NCI-H1105 (cell line): ENCODE measurements at regions not wholly inside any gene's neighbourhood (a gene's known extent, or its start where the extent isn't known, plus 50 kb on each side); places are given as distances from the start of the nearest gene placed in this dataset.

ENCODE experiments used
- DNase-seq: peaks from one replicate; lab custom pipeline; 2025; lab: John Stamatoyannopoulos, UW

- no peak for DNase-seq
These were observed 712.8 kb downstream of the CDH8 start for GRCh38 chr16:61323456-61323855.

- no peak for DNase-seq
These were observed 715.4 kb downstream of the CDH8 start for GRCh38 chr16:61320791-61321190.

GRCh38 chr16:61313931-61314330 is 722.3 kb downstream of the CDH8 start:
- no peak for DNase-seq

GRCh38 chr16:61309386-61309785 is 726.9 kb downstream of the CDH8 start:
- no peak for DNase-seq

DNA sequence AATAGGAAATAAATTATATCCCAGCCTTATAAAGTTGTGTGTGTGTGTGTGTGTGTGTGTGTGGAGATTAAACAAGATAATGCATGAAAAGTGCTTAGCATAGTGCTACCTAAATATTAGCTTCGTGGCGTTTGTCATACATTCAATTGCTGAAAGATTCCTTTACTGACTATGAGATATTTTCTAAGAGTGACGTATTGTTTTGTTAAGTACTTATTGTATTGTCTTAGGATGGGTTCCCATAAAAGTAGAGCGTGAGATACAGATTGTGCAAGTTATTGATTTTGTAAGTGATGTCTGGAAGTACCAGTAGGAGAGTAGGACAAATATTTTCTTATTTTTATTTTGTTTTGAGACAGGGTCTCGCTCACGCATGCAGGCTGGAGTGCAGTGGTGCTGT is 730.0 kb downstream of the CDH8 start:
- no peak for DNase-seq

DNA sequence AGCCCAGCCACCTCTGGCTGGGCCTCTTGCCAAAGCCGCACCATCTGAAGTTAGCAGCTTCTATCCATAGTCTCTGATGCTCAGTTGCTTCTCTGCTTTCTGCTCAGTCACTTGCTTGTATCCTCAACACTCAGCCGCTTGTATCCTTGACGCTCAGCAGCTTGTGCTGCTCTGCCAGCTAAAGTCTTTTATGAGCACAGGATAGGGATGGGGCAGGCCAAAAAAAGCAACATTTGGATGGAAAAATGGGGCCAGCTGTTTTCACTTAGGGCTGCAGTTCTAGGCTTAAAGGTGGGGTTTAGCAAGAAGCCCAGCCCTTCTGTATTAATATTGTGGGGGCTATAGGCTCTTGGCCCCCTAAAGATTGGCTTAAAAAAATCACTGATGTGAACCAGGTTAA is 739.4 kb downstream of the CDH8 start:
- no peak for DNase-seq

- DNase-seq, result no peak
These were observed 739.9 kb downstream of the CDH8 start for GRCh38 chr16:61296305-61296704.

DNA sequence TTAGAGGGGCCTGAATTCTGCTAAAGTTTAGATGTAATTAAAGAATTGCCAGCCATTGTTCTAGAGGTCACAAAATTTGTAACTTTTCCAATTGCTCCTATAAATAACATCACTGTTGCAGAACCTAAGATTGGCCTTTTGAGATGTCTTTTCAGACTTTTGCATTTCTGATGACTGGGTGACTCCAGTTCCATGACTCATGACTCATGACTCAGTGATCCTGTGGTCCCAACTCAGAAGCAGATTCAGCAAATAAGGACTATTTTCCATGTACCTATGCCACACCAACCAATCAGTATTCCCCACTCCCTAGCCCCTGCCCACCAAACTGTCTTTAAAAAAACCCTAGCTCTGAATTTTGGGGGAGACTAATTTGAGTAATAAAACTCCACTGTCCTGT is 740.9 kb downstream of the CDH8 start:
- no peak for DNase-seq

GRCh38 chr16:61289141-61289540 is 747.1 kb downstream of the CDH8 start:
- DNase-seq, result no peak

- DNase-seq, result no peak
These were observed 758.4 kb downstream of the CDH8 start for GRCh38 chr16:61277849-61278248.

DNA sequence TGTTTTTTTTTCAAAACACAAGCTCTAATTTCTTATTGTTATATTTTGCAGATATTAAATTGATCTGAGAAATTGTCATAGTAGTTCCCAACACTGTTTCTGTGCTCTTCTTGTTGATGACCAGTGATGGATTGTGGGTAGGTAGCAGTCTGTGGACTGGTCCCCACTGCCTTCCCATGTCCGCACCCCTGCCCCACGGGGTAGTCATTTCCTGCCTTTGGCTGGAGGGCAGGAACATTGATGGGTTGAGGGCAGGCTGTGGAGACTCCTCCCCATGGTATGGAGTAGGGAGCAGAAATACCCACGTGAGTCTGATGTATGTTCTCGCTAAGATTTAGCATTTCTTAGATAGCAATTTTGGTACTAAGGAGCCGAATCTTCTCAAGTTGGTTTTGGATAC is 762.0 kb downstream of the CDH8 start:
- no peak for DNase-seq

- DNase-seq, result no peak
These were observed 765.5 kb downstream of the CDH8 start for GRCh38 chr16:61270726-61271125.

DNA sequence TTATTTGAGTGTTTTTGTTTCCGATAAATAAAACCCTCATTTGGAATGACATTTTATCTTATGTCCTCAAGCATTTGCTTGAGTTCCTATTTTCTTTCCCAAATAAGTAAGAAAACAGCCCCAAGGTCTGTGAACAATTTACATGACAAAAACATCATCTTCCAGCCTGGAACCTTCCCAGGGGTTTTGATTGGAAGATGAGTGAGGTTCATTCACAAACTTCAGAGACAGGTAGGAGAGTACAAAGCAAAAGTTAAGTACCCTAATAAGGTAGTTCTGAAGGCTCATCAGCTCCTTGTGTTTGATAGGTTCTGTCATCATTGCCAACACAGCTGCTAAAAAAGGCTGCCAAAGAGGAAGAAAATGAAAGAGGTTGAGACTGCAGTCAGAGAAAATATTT is 772.8 kb downstream of the CDH8 start:
- DNase-seq, result no peak

- no peak for DNase-seq
These were observed 774.9 kb downstream of the CDH8 start for GRCh38 chr16:61261315-61261714.

DNA sequence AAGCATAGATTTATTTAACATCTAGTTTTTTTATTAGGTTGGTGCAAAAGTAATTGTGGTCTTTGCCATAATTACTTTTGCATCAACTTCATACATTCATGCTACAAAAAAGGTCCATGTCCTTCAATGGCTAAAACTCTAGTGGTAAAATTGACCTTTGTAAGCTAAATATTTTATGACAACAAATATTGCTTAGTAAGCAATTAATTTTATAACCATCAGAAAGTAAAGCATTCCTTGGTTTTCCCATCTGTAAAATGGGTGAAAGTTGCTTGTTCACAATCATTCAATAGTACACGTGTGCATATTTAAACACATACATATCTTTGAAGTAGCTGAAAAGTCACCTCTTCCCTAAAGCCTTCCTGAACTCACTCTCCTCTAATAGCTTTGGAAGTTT is 789.6 kb downstream of the CDH8 start:
- DNase-seq, result no peak

DNA sequence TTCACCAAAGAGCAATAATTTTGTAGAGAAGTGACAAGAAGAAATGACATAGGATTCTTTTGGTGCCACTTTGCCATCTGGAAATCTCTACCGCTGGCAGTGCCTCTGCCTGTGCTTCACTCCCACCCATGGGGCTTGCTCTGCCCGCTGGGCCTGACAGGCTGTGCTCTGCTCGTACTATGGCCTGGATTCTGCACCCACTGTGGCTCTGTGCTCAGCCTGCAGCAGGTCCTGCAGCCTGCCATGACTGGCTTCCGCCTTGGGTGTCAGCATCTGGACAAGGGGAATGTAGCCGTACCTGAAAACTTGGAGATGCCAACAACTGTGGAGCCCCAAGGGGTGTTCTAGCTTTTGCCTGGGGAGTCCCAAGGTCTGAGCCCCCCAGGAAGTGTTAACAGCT is 792.3 kb downstream of the CDH8 start:
- no peak for DNase-seq

DNA sequence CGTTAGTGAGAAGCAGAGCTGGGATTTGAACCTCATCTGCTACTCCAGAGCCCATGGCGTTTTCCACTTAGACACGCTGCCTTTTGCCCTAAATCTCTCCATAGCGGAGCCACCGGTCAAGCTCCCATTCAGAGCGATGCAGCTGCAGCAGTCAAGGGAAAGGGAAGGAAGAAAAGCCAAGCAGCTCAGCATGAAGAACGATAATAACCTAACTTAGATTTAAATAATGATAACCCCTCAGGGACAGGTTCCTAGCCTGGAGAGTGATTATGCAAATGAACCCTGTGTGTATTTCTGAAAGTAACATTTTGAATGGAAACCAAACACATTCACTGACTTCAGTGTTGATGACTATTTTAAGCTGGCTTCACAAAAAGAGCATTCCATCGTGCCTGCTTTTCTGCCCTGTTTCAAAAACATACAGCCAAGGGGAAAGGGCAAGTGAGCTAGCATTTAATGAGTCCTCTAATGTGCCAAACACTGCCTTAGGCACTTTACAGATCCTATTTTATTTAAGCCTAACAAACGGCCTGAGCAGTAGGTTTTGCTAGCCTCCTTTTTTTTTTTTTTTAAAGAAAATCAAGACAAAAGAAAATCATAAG is 798.3 kb downstream of the CDH8 start:
- no peak for DNase-seq

- DNase-seq, result no peak
These were observed 802.5 kb downstream of the CDH8 start for GRCh38 chr16:61233713-61234112.

DNA sequence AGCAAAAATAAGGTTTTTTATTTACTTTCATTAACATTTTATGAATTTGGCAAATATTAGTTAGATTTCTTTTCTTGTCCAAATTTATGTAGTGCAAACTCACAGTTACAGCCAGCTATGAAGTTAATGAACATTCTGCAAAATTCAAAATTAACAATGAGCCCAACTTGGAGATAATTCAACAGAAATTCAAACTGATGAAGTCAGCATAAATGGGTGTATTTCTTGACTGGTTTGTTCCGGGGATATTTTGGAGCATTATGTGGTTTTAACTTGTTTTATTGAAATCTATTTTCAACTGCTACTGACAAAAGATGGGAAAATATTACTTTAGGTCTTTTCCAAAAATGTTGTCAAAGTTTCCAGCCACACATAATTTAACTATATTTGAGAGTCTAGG is 807.9 kb downstream of the CDH8 start:
- DNase-seq, result no peak

DNA sequence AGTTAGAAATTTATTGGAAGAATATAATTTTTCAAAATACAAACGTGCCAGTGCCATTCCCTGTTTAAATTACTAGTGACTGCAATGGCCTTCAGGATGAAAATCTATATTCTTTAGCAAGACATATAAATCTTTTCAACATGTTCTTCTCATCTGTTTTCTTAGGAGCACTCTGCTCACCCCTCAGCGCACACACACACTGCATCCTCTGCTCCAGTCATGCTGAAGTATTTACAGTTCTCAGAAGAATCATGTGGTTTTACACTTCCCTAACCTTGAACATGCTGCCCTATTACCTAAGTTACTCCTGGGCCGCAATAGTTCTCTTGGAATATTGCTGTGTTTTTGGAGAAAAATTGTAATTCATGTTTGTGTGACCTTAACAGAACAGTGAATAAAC is 820.6 kb downstream of the CDH8 start:
- DNase-seq, result no peak

DNA sequence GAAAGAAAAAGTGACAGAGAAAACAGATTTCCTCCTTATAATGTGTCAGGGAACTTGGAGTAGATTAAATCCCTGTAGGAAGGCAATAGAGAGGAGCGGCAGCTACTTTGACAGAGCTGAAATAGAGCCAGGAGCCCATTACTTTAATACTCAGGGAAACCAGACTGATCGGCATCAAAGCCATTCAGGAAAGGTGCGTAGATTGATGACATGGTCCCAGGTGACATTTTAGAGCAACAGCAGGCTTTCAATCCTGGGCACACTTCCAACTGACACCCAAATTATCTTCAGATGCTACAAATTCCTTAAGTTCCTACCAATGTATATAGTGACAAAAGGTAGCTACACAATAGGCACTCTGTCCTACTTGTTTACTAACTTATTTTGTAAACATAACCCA is 821.5 kb downstream of the CDH8 start:
- peak; percentile 28 for DNase-seq

DNA sequence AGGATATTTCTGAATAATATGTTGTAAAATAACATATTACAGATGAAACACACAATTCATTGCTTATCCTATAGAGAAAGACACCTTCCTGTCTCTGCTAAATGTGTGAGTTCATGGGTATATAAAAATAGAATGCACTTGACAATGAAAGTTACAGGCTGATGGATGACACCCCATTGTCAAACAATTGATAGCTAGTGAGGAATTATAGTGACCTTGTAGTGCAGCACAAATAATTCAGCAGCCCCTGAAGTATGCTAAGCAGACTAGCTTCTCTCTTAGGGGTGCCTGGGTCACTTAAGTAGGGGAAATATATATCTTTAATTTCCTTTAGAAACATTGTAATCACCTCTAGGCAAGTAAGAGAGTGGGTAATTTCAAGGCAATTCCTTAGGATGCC is 826.2 kb downstream of the CDH8 start:
- DNase-seq, result no peak

GRCh38 chr16:61195006-61195405 is 841.2 kb downstream of the CDH8 start:
- DNase-seq, result no peak

GRCh38 chr16:61194573-61194972 is 841.7 kb downstream of the CDH8 start:
- DNase-seq, result no peak

GRCh38 chr16:61182391-61182790 is 853.8 kb downstream of the CDH8 start:
- no peak for DNase-seq
